ENCODE measurements at regions not wholly inside any gene's neighbourhood (a gene's known extent, or its start where the extent isn't known, plus 50 kb on each side); places are given as distances from the start of the nearest gene placed in this dataset.

GRCh38 chr3:30225021-30225420, 381.4 kb upstream of the TGFBR2 start:
- no peak for DNase-seq

GRCh38 chr3:30226601-30227151, 379.7 kb upstream of the TGFBR2 start:
- no peak for DNase-seq

GRCh38 chr3:30227571-30228301, 378.7 kb upstream of the TGFBR2 start:
- DNase-seq, result no peak

GRCh38 chr3:30228302-30228631, 378.1 kb upstream of the TGFBR2 start:
- no peak for DNase-seq

- peak; percentile 0 for DNase-seq
Observed at GRCh38 chr3:30231277-30232141, 374.9 kb upstream of the TGFBR2 start.

GRCh38 chr3:30232142-30232541, 374.3 kb upstream of the TGFBR2 start:
- no peak for DNase-seq

GRCh38 chr3:30233913-30234646, 372.3 kb upstream of the TGFBR2 start:
- DNase-seq, result no peak

- no peak for DNase-seq
Observed at GRCh38 chr3:30236011-30236410, 370.4 kb upstream of the TGFBR2 start.

GRCh38 chr3:30241721-30242120, 364.7 kb upstream of the TGFBR2 start:
- DNase-seq, result peak; percentile 69

GRCh38 chr3:30245858-30246622, 360.4 kb upstream of the TGFBR2 start:
- no peak for DNase-seq

GRCh38 chr3:30248423-30248822, 358.0 kb upstream of the TGFBR2 start:
- no peak for DNase-seq

GRCh38 chr3:30252474-30252873, 353.9 kb upstream of the TGFBR2 start:
- no peak for DNase-seq

GRCh38 chr3:30253832-30254231, 352.6 kb upstream of the TGFBR2 start:
- no peak for DNase-seq

GRCh38 chr3:30256474-30256873, 349.9 kb upstream of the TGFBR2 start:
- no peak for DNase-seq

- DNase-seq, result peak; percentile 90
Observed at GRCh38 chr3:30258426-30259392, 347.7 kb upstream of the TGFBR2 start.

GRCh38 chr3:30259730-30260129, 346.7 kb upstream of the TGFBR2 start:
- DNase-seq, result peak; percentile 26

GRCh38 chr3:30260762-30261161, 345.6 kb upstream of the TGFBR2 start:
- no peak for DNase-seq

GRCh38 chr3:30263238-30263924, 343.0 kb upstream of the TGFBR2 start:
- no peak for DNase-seq

- no peak for DNase-seq
Observed at GRCh38 chr3:30263925-30264313, 342.5 kb upstream of the TGFBR2 start.

GRCh38 chr3:30266524-30266923, 339.9 kb upstream of the TGFBR2 start:
- no peak for DNase-seq

GRCh38 chr3:30268288-30268687, 338.1 kb upstream of the TGFBR2 start:
- DNase-seq, result no peak
